Mesenchymal stem cell (in vitro differentiated cells and primary cell): ENCODE measurements at regions not wholly inside any gene's neighbourhood (a gene's known extent, or its start where the extent isn't known, plus 50 kb on each side); places are given as distances from the start of the nearest gene placed in this dataset.
A peak's percentile ranks its signal among the peaks of the same experiment; 100 is the strongest.
"Not testable (repeated sequence)": the region's sequence is repeated elsewhere in the genome, so short reads cannot be mapped to it uniquely, and the experiment has no call there.

Source experiments
- DNase-seq: peaks from one replicate; pipeline ENCODE4 v3.0.0-alpha.2; 2013
- H2AFZ ChIP-seq: one replicate; pipeline ENCODE4 v1.6.1; 2013; ENCODE audit warnings: low read depth, mild to moderate bottlenecking, control low read depth, inconsistent platforms, low read length, moderate library complexity
- H2AK5ac ChIP-seq: 2 replicates; pipeline ENCODE4 v1.6.1; 2013; ENCODE audit warnings: low read length, moderate library complexity, mild to moderate bottlenecking, inconsistent platforms; ENCODE audit not compliant: severe bottlenecking
- H2BK120ac ChIP-seq: one replicate; pipeline ENCODE4 v1.6.1; 2013; ENCODE audit warnings: low read depth, mild to moderate bottlenecking, inconsistent platforms, low read length, moderate library complexity
- H2BK12ac ChIP-seq, 2 experiments: one replicate each; pipeline ENCODE4 v1.6.1; 2013; ENCODE audit warnings: inconsistent platforms in 2 of 2, low read length in 2 of 2, mild to moderate bottlenecking in 2 of 2, moderate library complexity in 2 of 2, control low read depth in 1 of 2
- H2BK15ac ChIP-seq: one replicate; pipeline ENCODE4 v1.6.1; 2013; ENCODE audit warnings: mild to moderate bottlenecking, low read depth, inconsistent platforms; ENCODE audit not compliant: poor library complexity, severe bottlenecking
- H2BK5ac ChIP-seq: 2 replicates; pipeline ENCODE4 v1.6.1; 2013; ENCODE audit warnings: low read depth, mild to moderate bottlenecking, low read length, control low read depth, inconsistent platforms; ENCODE audit not compliant: poor library complexity, severe bottlenecking
- H3K14ac ChIP-seq, 2 experiments: one replicate each; pipeline ENCODE4 v1.6.1; 2013; ENCODE audit warnings: inconsistent platforms in 2 of 2, low read length in 2 of 2, control low read depth in 1 of 2, mild to moderate bottlenecking in 1 of 2, moderate library complexity in 1 of 2
- H3K18ac ChIP-seq, 2 experiments: one replicate each; pipeline ENCODE4 v1.6.1; 2013; ENCODE audit warnings: inconsistent platforms in 2 of 2, low read length in 2 of 2, control low read depth in 1 of 2, low read depth in 1 of 2, mild to moderate bottlenecking in 1 of 2
- H3K23ac ChIP-seq, 2 experiments: one replicate each; pipeline ENCODE4 v1.6.1; 2013; ENCODE audit warnings: inconsistent platforms in 2 of 2, low read length in 2 of 2, mild to moderate bottlenecking in 2 of 2, moderate library complexity in 2 of 2, control low read depth in 1 of 2
- H3K27ac ChIP-seq: 2 replicates; pipeline ENCODE4 v1.5.1; 2013; ENCODE audit warnings: mild to moderate bottlenecking, moderate library complexity, low read length, control low read depth, inconsistent platforms; ENCODE audit not compliant: poor library complexity, severe bottlenecking
- H3K27me3 ChIP-seq, 2 experiments: 2 replicates each; pipeline versions ENCODE4 v1.6.1 to v1.7.0; 2013; ENCODE audit warnings: low read length in 2 of 2, mild to moderate bottlenecking in 2 of 2, moderate library complexity in 2 of 2, control low read depth in 1 of 2, inconsistent platforms in 1 of 2; ENCODE audit not compliant: control insufficient read depth in 1 of 2, insufficient read depth in 1 of 2
- H3K36me3 ChIP-seq, 2 experiments: 2 replicates each; pipeline versions ENCODE4 v1.6.1 to v1.7.0; 2013; ENCODE audit warnings: low read length in 2 of 2, control low read depth in 1 of 2, inconsistent platforms in 1 of 2, low read depth in 1 of 2, mild to moderate bottlenecking in 1 of 2; ENCODE audit not compliant: insufficient read depth in 2 of 2, control insufficient read depth in 1 of 2
- H3K4ac ChIP-seq, 2 experiments: one replicate each; pipeline ENCODE4 v1.6.1; 2013; ENCODE audit warnings: inconsistent platforms in 2 of 2, low read length in 2 of 2, mild to moderate bottlenecking in 2 of 2, moderate library complexity in 2 of 2, control low read depth in 1 of 2, low read depth in 1 of 2
- H3K4me1 ChIP-seq: 2 replicates; pipeline ENCODE4 v1.6.1; 2013; ENCODE audit warnings: low read depth, low read length, control low read depth; ENCODE audit not compliant: control insufficient read depth, insufficient read depth
- H3K4me2 ChIP-seq: 2 replicates; pipeline ENCODE4 v1.6.1; 2013; ENCODE audit warnings: low read length, mild to moderate bottlenecking, inconsistent platforms; ENCODE audit not compliant: poor library complexity, severe bottlenecking
- H3K4me3 ChIP-seq, 2 experiments: 2 replicates each; pipeline versions ENCODE4 v1.5.1 to v1.7.0; 2013; ENCODE audit warnings: low read length in 2 of 2, mild to moderate bottlenecking in 2 of 2, control low read depth in 1 of 2, low read depth in 1 of 2; ENCODE audit not compliant: insufficient read depth in 1 of 2
- H3K79me1 ChIP-seq: replicated peaks from 2 replicates; pipeline ENCODE4 v1.6.1; 2013; ENCODE audit warnings: mild to moderate bottlenecking, control low read depth, low read length, inconsistent platforms; ENCODE audit not compliant: poor library complexity, severe bottlenecking
- H3K9ac ChIP-seq: 2 replicates; pipeline ENCODE4 v1.7.0; 2013; ENCODE audit warnings: mild to moderate bottlenecking, low read length, moderate library complexity
- H3K9me3 ChIP-seq: 2 replicates; pipeline ENCODE4 v1.7.0; 2013; ENCODE audit warnings: mild to moderate bottlenecking, low read length; ENCODE audit not compliant: control insufficient read depth
- H4K8ac ChIP-seq: one replicate; pipeline ENCODE4 v1.6.1; 2013; ENCODE audit warnings: inconsistent platforms, mild to moderate bottlenecking, low read length, moderate library complexity
- H4K91ac ChIP-seq: one replicate; pipeline ENCODE4 v1.6.1; 2013; ENCODE audit warnings: mild to moderate bottlenecking, low read length, inconsistent platforms
- WGBS: methylation state at CpG from one replicate; pipeline ENCODE4 v1.1.7; 2013; ENCODE audit warnings: mixed read lengths; 5-methylcytosine and 5-hydroxymethylcytosine counted together

DNA sequence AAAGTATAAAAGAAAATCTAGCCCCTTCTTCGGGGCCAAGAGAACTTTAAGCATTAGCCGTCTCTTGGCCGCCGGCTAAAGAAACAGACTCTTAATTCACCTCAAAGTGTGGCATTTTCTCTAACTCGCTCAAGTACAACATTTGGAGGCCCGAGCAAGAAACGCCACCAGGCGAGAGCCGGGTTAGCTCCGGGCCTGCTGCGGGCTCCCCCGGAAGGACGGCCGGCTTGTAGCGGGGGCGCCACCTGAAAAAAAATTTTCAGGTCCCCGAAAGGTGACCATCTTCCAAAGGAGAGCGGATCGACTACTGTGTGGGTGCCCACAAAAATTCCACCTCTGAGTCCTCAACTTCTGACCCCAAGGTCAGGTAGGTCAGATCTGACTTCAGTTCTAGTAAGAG is 156.0 kb downstream of the DEFB131A start:
- Histone ChIP-seq H3K4me1 (no peaks in the 10 kb centered on the region), H3K79me1 (no peaks in the 10 kb centered on the region), H3K14ac (no peak overlapping the region), H3K27ac (no peak overlapping the region), H2AFZ (no peak overlapping the region), H2BK5ac (no peak overlapping the region), H3K27me3 (no peaks in the 10 kb centered on the region), H3K9ac (no peak overlapping the region), H3K18ac (no peak overlapping the region), H3K4me2 (no peak overlapping the region), H3K9me3 (no peaks in the 10 kb centered on the region), H2BK120ac (no peak overlapping the region), H4K8ac (no peak overlapping the region), H2BK12ac (no peak overlapping the region), H3K23ac (no peak overlapping the region), H3K4ac (no peak overlapping the region), H4K91ac (no peak overlapping the region), H2AK5ac (no peak overlapping the region), H3K36me3 (no peaks in the 10 kb centered on the region), H3K4me3 (no peak overlapping the region), H2BK15ac (no peak overlapping the region)
- DNase-seq = no peak
- 88% methylated on average over 19 of the region's 19 CpGs for WGBS

GRCh38 chr4:9602389-9602914 is 158.2 kb downstream of the DEFB131A start:
- Histone ChIP-seq H2AK5ac (no peak overlapping the region), H3K36me3 (no peaks in the 10 kb centered on the region), H4K8ac (no peak overlapping the region), H3K9me3 (no peaks in the 10 kb centered on the region), H2AFZ (no peak overlapping the region), H3K18ac (no peak overlapping the region), H3K4me2 (no peak overlapping the region), H2BK120ac (no peak overlapping the region), H2BK5ac (no peak overlapping the region), H4K91ac (no peak overlapping the region), H3K4ac (no peak overlapping the region), H3K4me3 (no peak overlapping the region), H3K4me1 (no peaks in the 10 kb centered on the region), H3K27ac (no peak overlapping the region), H3K23ac (no peak overlapping the region), H3K27me3 (no peaks in the 10 kb centered on the region), H3K9ac (no peak overlapping the region), H3K79me1 (no peaks in the 10 kb centered on the region), H3K14ac (no peak overlapping the region), H2BK15ac (no peak overlapping the region), H2BK12ac (no peak overlapping the region)
- 92% methylated on average over 18 of the region's 18 CpGs for WGBS
- DNase-seq = no peak

DNA sequence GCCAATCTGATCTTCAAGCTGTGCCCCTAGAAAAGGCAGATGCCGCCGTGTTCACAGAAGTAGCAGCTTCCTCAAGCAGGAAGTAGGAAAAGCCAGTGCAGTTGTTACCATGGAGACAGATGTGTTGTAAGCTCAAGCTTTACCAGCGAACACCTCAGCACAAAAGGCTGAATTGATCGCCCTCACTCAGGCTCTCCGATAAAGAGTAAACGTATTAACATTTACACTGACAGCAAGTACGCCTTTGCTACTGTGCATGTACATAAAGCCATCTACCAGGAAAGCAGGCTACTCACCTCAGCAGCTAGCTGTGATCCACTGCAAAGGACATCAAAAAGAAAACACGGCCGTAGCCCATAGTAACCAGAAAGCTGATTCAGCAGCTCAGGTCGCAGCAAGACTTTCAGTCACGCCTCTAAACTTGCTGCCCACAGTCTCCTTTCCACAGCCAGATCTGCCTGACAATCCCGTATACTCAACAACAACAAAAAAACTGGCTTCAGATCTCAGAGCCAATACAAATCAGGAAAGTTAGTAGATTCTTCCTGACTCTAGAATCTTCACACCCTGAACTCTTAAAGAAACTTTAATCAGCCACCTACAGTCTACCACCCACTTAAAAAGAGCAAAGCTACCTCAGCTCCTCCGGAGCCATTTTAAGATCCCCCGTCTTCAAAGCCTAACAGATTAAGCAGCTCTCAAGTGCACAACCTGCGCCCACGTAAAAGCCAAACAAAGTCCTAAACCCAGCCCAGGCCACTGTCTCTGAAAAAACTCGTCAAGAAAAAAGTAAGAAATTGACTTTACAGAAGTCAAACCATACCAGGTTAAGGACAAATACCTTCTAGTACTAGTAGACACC is 160.0 kb downstream of the DEFB131A start:
- H2AFZ ChIP-seq, H2BK15ac ChIP-seq, H2AK5ac ChIP-seq, H3K4me2 ChIP-seq, H3K14ac ChIP-seq, H4K8ac ChIP-seq, H2BK5ac ChIP-seq, H3K79me1 ChIP-seq, H3K4ac ChIP-seq, H3K9me3 ChIP-seq, H4K91ac ChIP-seq, H3K4me1 ChIP-seq, H2BK120ac ChIP-seq, H2BK12ac ChIP-seq, H3K18ac ChIP-seq, H3K36me3 ChIP-seq, H3K27ac ChIP-seq, H3K27me3 ChIP-seq, H3K23ac ChIP-seq: not testable (repeated sequence)
- peak overlapping the region in 1 of 2 experiments; percentile 60 for H3K4me3 ChIP-seq
- DNase-seq = peak; percentile 3
- WGBS = 35% methylated on average over 17 of the region's 17 CpGs
- H3K9ac ChIP-seq = peak overlapping the region; percentile 79

GRCh38 chr4:9604893-9605190 is 160.6 kb downstream of the DEFB131A start:
- not testable (repeated sequence) for H3K9ac ChIP-seq, H3K14ac ChIP-seq, DNase-seq, H3K27ac ChIP-seq, H2BK12ac ChIP-seq, H3K9me3 ChIP-seq, H3K79me1 ChIP-seq, H3K4me3 ChIP-seq, H3K36me3 ChIP-seq, H3K4me1 ChIP-seq, H2AK5ac ChIP-seq, H3K18ac ChIP-seq, H3K4ac ChIP-seq, H2BK5ac ChIP-seq, H4K91ac ChIP-seq, H3K27me3 ChIP-seq, H2BK15ac ChIP-seq, H3K23ac ChIP-seq, H2BK120ac ChIP-seq, H3K4me2 ChIP-seq, H2AFZ ChIP-seq, H4K8ac ChIP-seq
- WGBS = 69% methylated on average over 5 of the region's 5 CpGs
